DND-41 (cell line): ENCODE measurements at regions not wholly inside any gene's neighbourhood (a gene's known extent, or its start where the extent isn't known, plus 50 kb on each side); places are given as distances from the start of the nearest gene placed in this dataset.

Source experiments
- ATAC-seq: fragments of 200-7000 bp; cut with Tn5 transposase; 3 replicates; pipeline ENCODE4 v1.9.1; 2021; ENCODE audit warnings: low read depth; ENCODE audit not compliant: insufficient read depth
- DNase-seq: peaks from one replicate; pipeline ENCODE4 v3.0.0-alpha.2; 2020
- H2AFZ ChIP-seq: 2 replicates; pipeline ENCODE4 v1.6.0; 2012; ENCODE audit warnings: low read depth, low read length
- H3K27ac ChIP-seq: 2 replicates; pipeline ENCODE4 v1.5.1; 2012; ENCODE audit warnings: low read length, inconsistent platforms
- H3K27me3 ChIP-seq: fragments of 200-600 bp; sonication (generic); 2 replicates; pipeline ENCODE4 v1.6.0; 2012; ENCODE audit warnings: low read length, mild to moderate bottlenecking, inconsistent platforms; ENCODE audit not compliant: insufficient read depth, poor library complexity
- H3K36me3 ChIP-seq: 2 replicates; pipeline ENCODE4 v1.5.1; 2012; ENCODE audit warnings: low read length, inconsistent platforms; ENCODE audit not compliant: insufficient read depth
- H3K4me1 ChIP-seq: 2 replicates; pipeline ENCODE4 v1.5.1; 2012; ENCODE audit warnings: mild to moderate bottlenecking, low read length; ENCODE audit not compliant: insufficient read depth
- H3K4me2 ChIP-seq: 2 replicates; pipeline ENCODE4 v1.6.0; 2012; ENCODE audit warnings: mild to moderate bottlenecking, moderate library complexity, low read length, inconsistent platforms; ENCODE audit not compliant: insufficient read depth
- H3K4me3 ChIP-seq, 2 experiments: fragments of 200-600 bp in 1 of 2; shearing (Covaris generic) in 1 of 2; 2 replicates each; pipeline ENCODE4 v1.5.1; 2012 to 2016; ENCODE audit warnings: inconsistent platforms in 2 of 2, low read length in 2 of 2, mild to moderate bottlenecking in 2 of 2, low read depth in 1 of 2, moderate library complexity in 1 of 2
- H3K79me2 ChIP-seq: 2 replicates; pipeline ENCODE4 v1.6.0; 2012; ENCODE audit warnings: low read length, inconsistent platforms; ENCODE audit not compliant: insufficient read depth
- H3K9ac ChIP-seq: 2 replicates; pipeline ENCODE4 v1.6.0; 2012; ENCODE audit warnings: low read depth, mild to moderate bottlenecking, inconsistent platforms, low read length, moderate library complexity
- H3K9me3 ChIP-seq: 2 replicates; pipeline ENCODE4 v1.5.1; 2012; ENCODE audit warnings: low read length, moderate library complexity, mild to moderate bottlenecking, inconsistent platforms; ENCODE audit not compliant: insufficient read depth, severe bottlenecking
- H4K20me1 ChIP-seq: 2 replicates; pipeline ENCODE4 v1.6.0; 2012; ENCODE audit warnings: low read length; ENCODE audit not compliant: insufficient read depth
- CTCF ChIP-seq: IDR thresholded peaks from 2 replicates; pipeline ENCODE4 v1.5.1; 2012; ENCODE audit warnings: borderline replicate concordance, low read length, moderate library complexity, mild to moderate bottlenecking; ENCODE audit not compliant: poor library complexity, severe bottlenecking; ENCODE audit errors: extremely low read depth
- EZH2 ChIP-seq: IDR thresholded peaks from 3 replicates; pipeline ENCODE4 v1.6.1; 2012; ENCODE audit warnings: borderline replicate concordance, low read depth, mild to moderate bottlenecking, moderate library complexity, low read length, inconsistent platforms; ENCODE audit not compliant: severe bottlenecking

DNA sequence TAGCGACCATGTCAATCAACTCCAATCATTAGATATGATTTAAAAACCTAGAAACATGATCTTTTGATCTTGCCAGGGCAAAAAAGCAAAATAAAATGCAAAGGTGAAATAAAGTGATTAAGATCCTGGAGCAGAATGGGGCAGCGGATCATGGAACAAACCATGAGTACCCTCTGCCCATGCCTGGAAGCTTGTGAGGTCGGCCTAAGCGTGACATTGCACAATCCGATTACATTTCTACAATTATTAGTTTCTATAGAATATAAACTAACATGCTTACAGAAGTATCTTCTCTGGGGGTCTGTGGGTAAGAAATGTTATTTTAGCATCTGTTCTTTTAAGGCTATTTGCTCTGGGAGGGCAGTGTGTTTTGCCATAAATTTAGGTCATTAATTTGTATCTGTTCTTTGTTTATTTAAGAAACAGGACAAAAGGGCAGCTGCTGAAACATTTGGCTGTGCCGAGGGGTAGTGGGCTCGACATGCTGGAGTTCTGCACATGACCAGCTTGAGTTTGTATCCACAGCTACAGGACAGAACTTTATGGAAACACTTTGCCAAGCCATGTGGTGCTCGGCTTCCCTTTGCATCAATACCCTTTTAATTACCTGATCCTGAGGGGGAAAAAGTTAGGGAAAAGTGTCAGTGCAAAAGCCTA lies 55.9 kb downstream of the ZBTB18 start:
- no peak overlapping the region for H3K9ac ChIP-seq
- no peak for TF ChIP-seq CTCF
- no peak for TF ChIP-seq EZH2
- ATAC-seq = no peak
- H3K9me3 ChIP-seq = no peaks in the 10 kb centered on the region
- H3K4me2 ChIP-seq = no peak overlapping the region
- H3K27ac ChIP-seq = no peak overlapping the region
- no peak overlapping the region for H3K4me3 ChIP-seq
- H4K20me1 ChIP-seq = no peaks in the 10 kb centered on the region
- H3K36me3 ChIP-seq = no peaks in the 10 kb centered on the region
- H3K4me1 ChIP-seq = no peaks in the 10 kb centered on the region
- peaks cover 13% of the 10 kb centered on the region for H3K27me3 ChIP-seq
- no peaks in the 10 kb centered on the region for H3K79me2 ChIP-seq
- DNase-seq = no peak
- no peak overlapping the region for H2AFZ ChIP-seq

GRCh38 chr1:244111027-244111426 lies 59.9 kb downstream of the ZBTB18 start:
- Histone ChIP-seq H3K9ac (no peak overlapping the region), H3K27me3 (peaks cover 13% of the 10 kb centered on the region), H3K4me2 (no peak overlapping the region), H3K4me1 (no peaks in the 10 kb centered on the region), H3K27ac (no peak overlapping the region), H2AFZ (no peak overlapping the region), H3K79me2 (no peaks in the 10 kb centered on the region), H3K4me3 (no peak overlapping the region), H3K9me3 (no peaks in the 10 kb centered on the region), H3K36me3 (no peaks in the 10 kb centered on the region), H4K20me1 (no peaks in the 10 kb centered on the region)
- no peak for ATAC-seq
- no peak for DNase-seq
- TF ChIP-seq CTCF = no peak
- TF ChIP-seq EZH2 = no peak

- Histone ChIP-seq H3K27me3 (peaks cover 13% of the 10 kb centered on the region), H4K20me1 (no peaks in the 10 kb centered on the region), H3K9ac (no peak overlapping the region), H3K4me1 (no peaks in the 10 kb centered on the region), H3K4me3 (no peak overlapping the region), H3K79me2 (no peaks in the 10 kb centered on the region), H3K27ac (no peak overlapping the region), H2AFZ (no peak overlapping the region), H3K36me3 (no peaks in the 10 kb centered on the region), H3K4me2 (no peak overlapping the region), H3K9me3 (no peaks in the 10 kb centered on the region)
- ATAC-seq = no peak
- no peak for DNase-seq
- no peak for TF ChIP-seq EZH2
- no peak for TF ChIP-seq CTCF
These were observed 61.0 kb downstream of the ZBTB18 start for GRCh38 chr1:244112041-244112440.

DNA sequence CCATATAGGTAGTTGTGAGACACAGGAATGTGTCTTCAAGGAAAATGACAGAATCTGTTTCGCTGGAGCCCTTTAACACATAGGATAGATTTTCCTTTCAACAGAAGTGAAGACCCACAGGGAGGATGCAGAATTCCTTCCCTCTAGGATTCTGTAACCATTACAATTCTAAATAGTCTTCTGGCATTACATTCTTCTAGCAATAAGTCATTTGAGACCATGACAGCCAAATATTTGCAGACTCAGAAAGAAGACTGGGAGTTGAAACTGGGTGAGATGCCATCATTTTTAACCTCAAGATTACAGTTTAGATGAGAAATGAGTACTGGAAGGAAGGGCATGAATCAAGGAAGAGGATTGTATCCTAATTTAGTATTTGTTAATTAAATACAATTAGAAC lies 61.6 kb downstream of the ZBTB18 start:
- no peak overlapping the region for H3K27ac ChIP-seq

More for the DNA sequence above, 61.6 kb downstream of the ZBTB18 start:
- Histone ChIP-seq H3K4me3 (no peak overlapping the region), H3K79me2 (no peaks in the 10 kb centered on the region), H3K36me3 (no peaks in the 10 kb centered on the region), H2AFZ (no peak overlapping the region), H3K27me3 (peaks cover 13% of the 10 kb centered on the region), H3K9me3 (no peaks in the 10 kb centered on the region), H3K9ac (no peak overlapping the region), H4K20me1 (no peaks in the 10 kb centered on the region), H3K4me2 (no peak overlapping the region), H3K4me1 (no peaks in the 10 kb centered on the region)
- ATAC-seq (no peak), DNase-seq (no peak)
- no peak for TF ChIP-seq CTCF
- TF ChIP-seq EZH2 = no peak
